Neural progenitor cell (in vitro differentiated cells): ENCODE measurements at regions not wholly inside any gene's neighbourhood (a gene's known extent, or its start where the extent isn't known, plus 50 kb on each side); places are given as distances from the start of the nearest gene placed in this dataset.

Experiments
- DNase-seq: peaks from one replicate; pipeline ENCODE4 v3.0.0-alpha.2; 2016; ENCODE audit warnings: low spot score
- H2AFZ ChIP-seq: fragments of 200-600 bp; sonication (generic); replicated peaks from 2 replicates; pipeline ENCODE4 v1.6.1; 2016; ENCODE audit warnings: antibody characterized with exemption
- H3F3A ChIP-seq: fragments of 200-600 bp; sonication (generic); 2 replicates; pipeline ENCODE4 v1.6.1; 2016; ENCODE audit warnings: antibody characterized with exemption, low read depth
- H3K27ac ChIP-seq: fragments of 200-600 bp; sonication (generic); 2 replicates; pipeline ENCODE4 v1.5.1; 2016; ENCODE audit warnings: mild to moderate bottlenecking
- H3K27me3 ChIP-seq: fragments of 200-600 bp; sonication (generic); 2 replicates; pipeline ENCODE4 v1.6.1; 2016; ENCODE audit warnings: mild to moderate bottlenecking, moderate library complexity
- H3K36me3 ChIP-seq: fragments of 200-600 bp; sonication (generic); 2 replicates; pipeline ENCODE4 v1.5.1; 2016
- H3K4me1 ChIP-seq: fragments of 200-600 bp; sonication (generic); 2 replicates; pipeline ENCODE4 v1.6.1; 2016; ENCODE audit warnings: mixed run types
- H3K4me2 ChIP-seq: fragments of 200-600 bp; sonication (generic); 2 replicates; pipeline ENCODE4 v1.6.1; 2016
- H3K4me3 ChIP-seq: fragments of 200-600 bp; sonication (generic); 2 replicates; pipeline ENCODE4 v1.5.1; 2016
- H3K79me2 ChIP-seq: fragments of 200-600 bp; sonication (generic); 2 replicates; pipeline ENCODE4 v1.6.1; 2016; ENCODE audit warnings: low read depth
- H3K9ac ChIP-seq: fragments of 200-600 bp; sonication (generic); 2 replicates; pipeline ENCODE4 v1.6.1; 2016
- H3K9me3 ChIP-seq: fragments of 200-600 bp; sonication (generic); 2 replicates; pipeline ENCODE4 v1.5.1; 2016; ENCODE audit warnings: low read depth
- H4K20me1 ChIP-seq: fragments of 200-600 bp; sonication (generic); 2 replicates; pipeline ENCODE4 v1.6.1; 2016; ENCODE audit warnings: low read depth
- H3K27ac Mint-ChIP-seq: 3 replicates; pipeline ENCODE4 v1.8.0; 2021; ENCODE audit warnings: mixed read lengths
- H3K27me3 Mint-ChIP-seq: 2 replicates; pipeline ENCODE4 v1.8.0; 2022; ENCODE audit warnings: low read depth, mild to moderate bottlenecking, inconsistent platforms, moderate library complexity, mixed read lengths; ENCODE audit not compliant: insufficient read depth
- H3K36me3 Mint-ChIP-seq: 3 replicates; pipeline ENCODE4 v1.8.0; 2021; ENCODE audit warnings: mixed read lengths
- H3K4me1 Mint-ChIP-seq: 3 replicates; pipeline ENCODE4 v1.8.0; 2021; ENCODE audit warnings: mixed read lengths
- H3K4me3 Mint-ChIP-seq: 3 replicates; pipeline ENCODE4 v1.8.0; 2021; ENCODE audit warnings: mild to moderate bottlenecking, moderate library complexity, mixed read lengths
- H3K9me3 Mint-ChIP-seq: 3 replicates; pipeline ENCODE4 v1.8.0; 2020; ENCODE audit warnings: mixed read lengths
- EZH2 ChIP-seq: fragments of 200-600 bp; sonication (generic); IDR thresholded peaks from 2 replicates; pipeline ENCODE4 v1.6.1; 2017; ENCODE audit warnings: antibody characterized with exemption, mild to moderate bottlenecking, moderate library complexity
- EZH2phosphoT487 ChIP-seq: fragments of 200-600 bp; sonication (generic); IDR thresholded peaks from 2 replicates; pipeline ENCODE4 v1.6.1; 2017; ENCODE audit warnings: antibody characterized with exemption
- TF ChIP-seq, protein P1 (sequence below): fragments of 200-600 bp; sonication (generic); IDR thresholded peaks from 2 replicates; pipeline ENCODE4 v1.5.1; 2017; ENCODE audit warnings: antibody characterized with exemption, mild to moderate bottlenecking

DNA sequence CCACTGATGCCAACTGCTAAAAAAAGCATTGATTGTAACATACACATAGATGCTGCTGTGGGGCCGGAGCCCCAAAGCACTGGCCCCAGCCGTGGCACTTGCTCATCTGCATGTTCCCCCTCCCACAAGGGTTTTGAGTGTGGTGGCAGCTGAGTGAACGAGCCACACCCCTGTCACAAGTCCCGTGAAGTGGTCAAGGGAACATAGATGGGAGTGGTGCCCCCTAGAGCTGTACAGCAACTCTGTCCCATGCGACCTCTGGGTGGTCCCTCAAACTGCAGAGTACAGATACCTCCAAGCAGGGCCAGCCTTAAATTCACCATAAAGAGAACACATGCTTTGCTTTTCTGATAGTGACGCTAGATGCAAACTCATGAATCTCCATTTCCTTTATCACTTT lies 503.3 kb upstream of the NRP1 start:
- TF ChIP-seq, protein P1, sequence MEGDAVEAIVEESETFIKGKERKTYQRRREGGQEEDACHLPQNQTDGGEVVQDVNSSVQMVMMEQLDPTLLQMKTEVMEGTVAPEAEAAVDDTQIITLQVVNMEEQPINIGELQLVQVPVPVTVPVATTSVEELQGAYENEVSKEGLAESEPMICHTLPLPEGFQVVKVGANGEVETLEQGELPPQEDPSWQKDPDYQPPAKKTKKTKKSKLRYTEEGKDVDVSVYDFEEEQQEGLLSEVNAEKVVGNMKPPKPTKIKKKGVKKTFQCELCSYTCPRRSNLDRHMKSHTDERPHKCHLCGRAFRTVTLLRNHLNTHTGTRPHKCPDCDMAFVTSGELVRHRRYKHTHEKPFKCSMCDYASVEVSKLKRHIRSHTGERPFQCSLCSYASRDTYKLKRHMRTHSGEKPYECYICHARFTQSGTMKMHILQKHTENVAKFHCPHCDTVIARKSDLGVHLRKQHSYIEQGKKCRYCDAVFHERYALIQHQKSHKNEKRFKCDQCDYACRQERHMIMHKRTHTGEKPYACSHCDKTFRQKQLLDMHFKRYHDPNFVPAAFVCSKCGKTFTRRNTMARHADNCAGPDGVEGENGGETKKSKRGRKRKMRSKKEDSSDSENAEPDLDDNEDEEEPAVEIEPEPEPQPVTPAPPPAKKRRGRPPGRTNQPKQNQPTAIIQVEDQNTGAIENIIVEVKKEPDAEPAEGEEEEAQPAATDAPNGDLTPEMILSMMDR = no peak
- no peak for TF ChIP-seq EZH2
- TF ChIP-seq EZH2phosphoT487 = no peak
- no peak overlapping the region for H3K4me2 ChIP-seq
- H3K4me1 Mint-ChIP-seq = peaks cover 20% of the 10 kb centered on the region
- H3K9ac ChIP-seq = no peak overlapping the region
- peaks cover 3% of the 10 kb centered on the region for H3K36me3 Mint-ChIP-seq
- no peaks in the 10 kb centered on the region for H4K20me1 ChIP-seq
- H3K9me3 Mint-ChIP-seq = peaks cover 13% of the 10 kb centered on the region
- H3K36me3 ChIP-seq = no peaks in the 10 kb centered on the region
- peaks cover 24% of the 10 kb centered on the region for H3K4me1 ChIP-seq
- H3K79me2 ChIP-seq = no peaks in the 10 kb centered on the region
- H3K27ac Mint-ChIP-seq = no peak overlapping the region
- no peak overlapping the region for H3K4me3 Mint-ChIP-seq
- H3K27ac ChIP-seq = no peak overlapping the region
- H3K9me3 ChIP-seq = no peaks in the 10 kb centered on the region
- no peak for DNase-seq
- H2AFZ ChIP-seq = no peak overlapping the region
- H3K4me3 ChIP-seq = no peak overlapping the region
- no peaks in the 10 kb centered on the region for H3K27me3 ChIP-seq
- peaks cover 14% of the 10 kb centered on the region for H3F3A ChIP-seq
- H3K27me3 Mint-ChIP-seq = peaks cover 4% of the 10 kb centered on the region

DNA sequence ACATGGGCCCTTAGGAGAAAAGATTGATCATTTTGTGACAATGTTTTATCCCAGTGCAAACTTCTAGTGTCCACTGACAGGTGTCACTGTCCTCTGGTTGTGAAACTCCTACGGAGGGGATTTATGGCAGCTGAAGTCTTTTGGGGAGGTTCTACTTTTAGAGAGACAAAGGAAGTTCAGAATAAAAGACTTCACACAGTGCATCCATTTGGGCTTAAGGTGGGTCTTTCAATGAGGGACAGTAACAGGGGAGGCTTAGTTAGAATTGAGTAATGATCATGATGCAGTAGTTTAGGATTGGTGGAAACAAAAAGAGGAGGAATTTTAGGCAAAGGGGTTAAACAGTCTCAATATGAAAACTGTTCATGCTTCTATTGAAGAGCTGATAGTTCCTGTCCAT lies 501.1 kb upstream of the NRP1 start:
- H3K27ac ChIP-seq = peak overlapping the region; percentile 54
- peaks cover 34% of the 10 kb centered on the region for H3K4me1 ChIP-seq
- no peak overlapping the region for H3K4me2 ChIP-seq
- no peaks in the 10 kb centered on the region for H3K27me3 ChIP-seq
- H3K9ac ChIP-seq = no peak overlapping the region
- Mint-ChIP-seq H3K27me3 (peaks cover 4% of the 10 kb centered on the region), H3K4me1 (peaks cover 33% of the 10 kb centered on the region), H3K9me3 (peaks cover 13% of the 10 kb centered on the region), H3K27ac (peak overlapping the region; percentile 7), H3K4me3 (no peak overlapping the region), H3K36me3 (peaks cover 3% of the 10 kb centered on the region)
- peak; percentile 41 for DNase-seq
- no peaks in the 10 kb centered on the region for H3K36me3 ChIP-seq
- H3K79me2 ChIP-seq = no peaks in the 10 kb centered on the region
- no peak overlapping the region for H2AFZ ChIP-seq
- H3K4me3 ChIP-seq = no peak overlapping the region
- H3F3A ChIP-seq = peaks cover 19% of the 10 kb centered on the region
- no peaks in the 10 kb centered on the region for H3K9me3 ChIP-seq
- no peaks in the 10 kb centered on the region for H4K20me1 ChIP-seq
- TF ChIP-seq EZH2phosphoT487 (no peak), EZH2 (no peak)
- TF ChIP-seq, protein P1 = peak; percentile 13

DNA sequence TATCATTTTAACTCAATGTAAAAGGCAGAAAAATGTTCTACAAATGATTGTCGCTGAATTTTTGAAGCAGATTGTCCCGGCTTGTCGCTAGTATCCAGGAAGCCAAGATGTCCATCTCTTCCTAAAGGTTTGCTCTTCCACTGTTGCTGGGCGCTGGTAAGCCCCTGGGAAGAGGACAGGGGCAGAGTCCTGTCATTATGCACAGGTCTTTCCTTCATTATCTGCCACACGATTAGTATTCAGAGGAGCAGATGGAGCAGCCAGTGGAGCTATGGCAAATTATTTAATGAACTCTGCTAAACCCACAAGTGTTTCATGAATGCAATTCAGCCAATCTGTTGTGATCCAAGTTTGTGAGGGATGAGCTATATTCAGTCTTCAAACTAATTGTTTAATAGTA lies 499.1 kb upstream of the NRP1 start:
- DNase-seq = no peak
- H3K27ac ChIP-seq = no peak overlapping the region
- H3K36me3 ChIP-seq = no peaks in the 10 kb centered on the region
- H3K9me3 Mint-ChIP-seq = peaks cover 14% of the 10 kb centered on the region
- H2AFZ ChIP-seq = no peak overlapping the region
- no peak overlapping the region for H3K9ac ChIP-seq
- no peaks in the 10 kb centered on the region for H3K9me3 ChIP-seq
- no peaks in the 10 kb centered on the region for H3K27me3 ChIP-seq
- H3K27me3 Mint-ChIP-seq = peaks cover 4% of the 10 kb centered on the region
- TF ChIP-seq, protein P1 = no peak
- TF ChIP-seq EZH2phosphoT487 = no peak
- no peak for TF ChIP-seq EZH2
- no peaks in the 10 kb centered on the region for H3K79me2 ChIP-seq
- no peak overlapping the region for H3K27ac Mint-ChIP-seq
- no peak overlapping the region for H3K4me3 ChIP-seq
- H3K36me3 Mint-ChIP-seq = peaks cover 2% of the 10 kb centered on the region
- H3K4me3 Mint-ChIP-seq = no peak overlapping the region
- no peak overlapping the region for H3K4me2 ChIP-seq
- peaks cover 19% of the 10 kb centered on the region for H3F3A ChIP-seq
- no peaks in the 10 kb centered on the region for H4K20me1 ChIP-seq
- peaks cover 34% of the 10 kb centered on the region for H3K4me1 ChIP-seq
- peaks cover 33% of the 10 kb centered on the region for H3K4me1 Mint-ChIP-seq
